ENCODE measurements at regions not wholly inside any gene's neighbourhood (a gene's known extent, or its start where the extent isn't known, plus 50 kb on each side); places are given as distances from the start of the nearest gene placed in this dataset.

GRCh38 chr1:114310695-114311271, 157.1 kb upstream of the SYT6 start:
- DNase-seq (peak; percentile 75), ATAC-seq (ENCODE audit: low read depth) (peak; percentile 76)
- no TSS peak for BruUV-seq (replicated peaks)
- H3K9me1 ChIP-seq (ENCODE audit: insufficient read depth, low read length), result 0 out of 2 replicates have a peak, but pooled peaks cover 4% of the 10 kb centered on the region
- peak overlapping the region; percentile 24; the same call in 1 of the 2 replicates for H2BK20ac ChIP-seq (ENCODE audit: low read depth, low read length)
- peak overlapping the region; percentile 71 for H2BK5ac ChIP-seq (ENCODE audit: low read depth, low read length, poor library complexity, severe bottlenecking)
- peak overlapping the region; percentile 71 for H2AK9ac ChIP-seq (replicated peaks; ENCODE audit: low read depth, low read length, poor library complexity)
- H3K4ac ChIP-seq (ENCODE audit: low read depth, low read length), result no peak overlapping the region
- peak overlapping the region; percentile 40; the same call in 1 of the 3 replicates for H2BK15ac ChIP-seq (ENCODE audit: low read depth, low read length)
- no peak overlapping the region for H3K4me3 ChIP-seq (ENCODE audit: insufficient read depth, low read depth, low read length)
- peak overlapping the region; percentile 68 for H3K4me2 ChIP-seq (ENCODE audit: low read depth, low read length)
- no peaks in the 10 kb centered on the region for H3K79me1 ChIP-seq (ENCODE audit: low read depth in 1 of 2, low read length in 2 of 2)
- no peak overlapping the region for H2BK120ac ChIP-seq (ENCODE audit: low read depth, low read length)
- WGBS, 2 experiments (ENCODE audit: extremely low coverage in 2 of 2, insufficient read length in 1 of 2), result 25% methylated on average over 2 of the region's 3 CpGs; no CpG with 5 or more reads in 1 of the 2 experiments
- H2AK5ac ChIP-seq (ENCODE audit: low read depth, low read length), result no peak overlapping the region
- intact Hi-C loops (cut with micrococcal nuclease), result no loop called here
- no peaks in the 10 kb centered on the region for H4K20me1 ChIP-seq (ENCODE audit: insufficient read depth, low read length)
- no peak overlapping the region for H3K14ac ChIP-seq (replicated peaks; ENCODE audit: low read depth, low read length)
- no peak overlapping the region; the same call in 1 of the 2 replicates for H4K91ac ChIP-seq (ENCODE audit: insufficient read depth, low read depth, low read length)
- H3K18ac ChIP-seq (ENCODE audit: low read depth, low read length), result peak overlapping the region; percentile 61; the same call in 1 of the 2 replicates
- peak overlapping the region in 1 of 2 experiments; percentile 60; a peak in 2 of 4 replicates for H4K8ac ChIP-seq (ENCODE audit: low read depth in 2 of 2, low read length in 2 of 2)
- H3K36me3 ChIP-seq (ENCODE audit: control insufficient read depth, insufficient read depth, low read length), result no peaks in the 10 kb centered on the region
- no peak overlapping the region for H3K23ac ChIP-seq (ENCODE audit: low read depth, low read length)
- ChIA-PET POLR2A (ENCODE audit: unreplicated experiment) (no interaction called here), CTCF (interaction anchor here (1.1 to 1.7 kb wide), 2 partner anchors 12 to 28 kb away, joined by 3 to 4 read pairs; no protein-coding TSS in a partner anchor)
- H3K27ac ChIP-seq (ENCODE audit: insufficient read depth, low read length), result peak overlapping the region; percentile 29; the same call in 1 of the 2 replicates
- no peak overlapping the region for H4K5ac ChIP-seq (ENCODE audit: low read depth, low read length)
- H3K27me3 ChIP-seq (ENCODE audit: control insufficient read depth, insufficient read depth, low read length), result no peaks in the 10 kb centered on the region
- H3K56ac ChIP-seq (ENCODE audit: extremely low read depth, insufficient read depth, low read length), result no peak overlapping the region
- no peak overlapping the region for H3K9ac ChIP-seq (ENCODE audit: low read depth, low read length)
- peaks cover 5% of the 10 kb centered on the region for H3K4me1 ChIP-seq (ENCODE audit: control insufficient read depth, insufficient read depth, low read length)
- H2AFZ ChIP-seq (replicated peaks; ENCODE audit: low read length, poor library complexity), result peak overlapping the region; percentile 75
- no peaks in the 10 kb centered on the region for H3K9me3 ChIP-seq (ENCODE audit: control insufficient read depth, insufficient read depth, low read length)
- in situ Hi-C loops (cut with MboI; ENCODE audit: low sequenced_read_pairs), result no loop called here
- dilution Hi-C loops (cut with HindIII; ENCODE audit: low sequenced_read_pairs, unreplicated experiment), result no loop called here
- TF ChIP-seq MAFK (IDR thresholded peaks at IDR 0.05; ENCODE audit: low read depth, low read length), result no peak
- TF ChIP-seq SMC3 (IDR thresholded peaks at IDR 0.05; ENCODE audit: low read depth, low read length), result no peak
- no peak for TF ChIP-seq CEBPB (IDR thresholded peaks at IDR 0.05; ENCODE audit: low read depth, low read length)
- no peak for TF ChIP-seq RCOR1 (IDR thresholded peaks at IDR 0.05; ENCODE audit: insufficient replicate concordance, low read length)
- no peak for TF ChIP-seq NFE2L2 (IDR thresholded peaks at IDR 0.05; ENCODE audit: low read depth, low read length)
- TF ChIP-seq, protein P1, sequence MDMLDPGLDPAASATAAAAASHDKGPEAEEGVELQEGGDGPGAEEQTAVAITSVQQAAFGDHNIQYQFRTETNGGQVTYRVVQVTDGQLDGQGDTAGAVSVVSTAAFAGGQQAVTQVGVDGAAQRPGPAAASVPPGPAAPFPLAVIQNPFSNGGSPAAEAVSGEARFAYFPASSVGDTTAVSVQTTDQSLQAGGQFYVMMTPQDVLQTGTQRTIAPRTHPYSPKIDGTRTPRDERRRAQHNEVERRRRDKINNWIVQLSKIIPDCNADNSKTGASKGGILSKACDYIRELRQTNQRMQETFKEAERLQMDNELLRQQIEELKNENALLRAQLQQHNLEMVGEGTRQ (IDR thresholded peaks at IDR 0.05; ENCODE audit: low read depth, low read length), result peak; percentile 40; the same call in 1 of the 2 replicates
- no peak for TF ChIP-seq RAD21 (IDR thresholded peaks at IDR 0.05; ENCODE audit: low read length)
- no peak for TF ChIP-seq MAZ (IDR thresholded peaks at IDR 0.05; ENCODE audit: borderline replicate concordance, low read depth, low read length)

Data from IMR-90 (cell line).